PC-9 (cell line): ENCODE measurements at regions not wholly inside any gene's neighbourhood (a gene's known extent, or its start where the extent isn't known, plus 50 kb on each side); places are given as distances from the start of the nearest gene placed in this dataset.
A peak's percentile ranks its signal among the peaks of the same experiment; 100 is the strongest.

Source experiments
- BruUV-seq: library from RNA; stranded (reverse); fragments of 400-500 nt; replicated peaks from 2 replicates; lab custom pipeline; 2021; lab: Mats Ljungman, UMichigan
- CTCF ChIA-PET: fragments of 300-600 bp; sonication (Branson Sonifier 250); formaldehyde crosslinking; loops from one replicate; lab custom pipeline; 2022; ENCODE audit warnings: antibody characterized with exemption; lab: Charles Lee
- POLR2A ChIA-PET: fragments of 300-600 bp; sonication (Branson Sonifier 250); formaldehyde crosslinking; loops from one replicate; lab custom pipeline; 2022; ENCODE audit warnings: antibody characterized with exemption; ENCODE audit not compliant: unreplicated experiment; lab: Charles Lee
- DNase-seq, 2 experiments: peaks; one replicate each; pipeline versions ENCODE4 v3.0.0 to v3.0.0-alpha.2; 2015 to 2022; ENCODE audit warnings: mixed read lengths in 1 of 2
- H2AFZ ChIP-seq: fragments of 200-600 bp; sonication (generic); 2 replicates; pipeline ENCODE4 v1.8.1; 2017; ENCODE audit warnings: antibody characterized with exemption
- H3F3A ChIP-seq: fragments of 200-600 bp; sonication (generic); 2 replicates; pipeline ENCODE4 v1.8.1; 2017; ENCODE audit warnings: antibody characterized with exemption, mild to moderate bottlenecking, low read depth; ENCODE audit not compliant: insufficient read depth
- H3K27ac ChIP-seq: fragments of 200-600 bp; sonication (generic); 2 replicates; pipeline ENCODE4 v1.6.1; 2016; ENCODE audit warnings: mixed run types
- H3K27me3 ChIP-seq: fragments of 200-600 bp; sonication (generic); 2 replicates; pipeline ENCODE4 v1.6.1; 2016; ENCODE audit warnings: low read depth, mixed run types; ENCODE audit not compliant: insufficient read depth
- H3K36me3 ChIP-seq: fragments of 200-600 bp; sonication (generic); 2 replicates; pipeline ENCODE4 v1.6.1; 2016; ENCODE audit warnings: low read depth, mixed run types
- H3K4me1 ChIP-seq: fragments of 200-600 bp; sonication (generic); replicated peaks from 2 replicates; pipeline ENCODE4 v1.6.1; 2016; ENCODE audit warnings: mixed run types; ENCODE audit not compliant: insufficient read depth
- H3K4me2 ChIP-seq: fragments of 200-600 bp; sonication (generic); 2 replicates; pipeline ENCODE4 v1.6.1; 2017; ENCODE audit warnings: mixed run types
- H3K4me3 ChIP-seq: fragments of 200-600 bp; sonication (generic); 2 replicates; pipeline ENCODE4 v1.6.1; 2016; ENCODE audit warnings: mixed run types
- H3K79me2 ChIP-seq: fragments of 200-600 bp; sonication (generic); 2 replicates; pipeline ENCODE4 v1.6.1; 2017; ENCODE audit warnings: low read depth, mixed run types
- H3K9me2 ChIP-seq: fragments of 200-600 bp; sonication (generic); 2 replicates; pipeline ENCODE4 v1.8.1; 2017; ENCODE audit warnings: mild to moderate bottlenecking; ENCODE audit not compliant: insufficient read depth
- H3K9me3 ChIP-seq: fragments of 200-600 bp; sonication (generic); 2 replicates; pipeline ENCODE4 v1.8.1; 2016; ENCODE audit warnings: low read depth; ENCODE audit not compliant: insufficient read depth
- H4K20me1 ChIP-seq: fragments of 200-600 bp; sonication (generic); 2 replicates; pipeline ENCODE4 v1.8.1; 2017; ENCODE audit not compliant: insufficient read depth
- EZH2 ChIP-seq: fragments of 200-600 bp; sonication (generic); IDR thresholded peaks from 2 replicates; pipeline ENCODE4 v1.8.0; 2017; ENCODE audit warnings: antibody characterized with exemption, low read depth
- intact Hi-C: fragments of 100-400 bp; cut with micrococcal nuclease; formaldehyde crosslinking; loops from one replicate; pipeline ENCODE4 v1.10.0; 2022; ENCODE audit not compliant: unreplicated experiment
- TF ChIP-seq, protein P1 (sequence below): fragments of 200-600 bp; sonication (generic); conservative IDR thresholded peaks from 2 replicates; pipeline ENCODE4 v1.6.1; 2017; ENCODE audit warnings: mixed run types, antibody characterized with exemption, mild to moderate bottlenecking, moderate library complexity

DNA sequence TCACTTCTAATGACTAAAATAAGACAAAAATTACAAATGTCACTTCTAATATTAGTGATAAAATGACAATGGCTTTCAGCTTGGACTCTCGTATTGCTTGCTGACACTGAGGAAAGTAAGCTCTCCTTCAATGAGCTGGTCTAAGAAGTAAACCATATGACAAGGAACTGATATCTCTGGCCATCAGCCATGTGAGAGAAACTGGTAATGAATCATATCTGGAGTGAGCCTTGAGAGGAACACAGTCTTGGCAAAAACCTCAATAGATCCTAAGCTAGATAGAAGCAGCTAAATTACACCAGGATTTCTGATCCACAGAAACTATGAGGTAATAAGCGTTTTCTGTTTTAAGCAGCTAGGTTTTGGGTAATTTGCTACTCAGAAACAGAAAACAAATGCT lies 1575.1 kb downstream of the OTOL1 start:
- BruUV-seq = no TSS peak
- Histone ChIP-seq H3K4me1 (no peaks in the 10 kb centered on the region), H2AFZ (no peak overlapping the region), H3K4me2 (no peak overlapping the region), H3F3A (no peaks in the 10 kb centered on the region), H4K20me1 (no peaks in the 10 kb centered on the region), H3K36me3 (no peaks in the 10 kb centered on the region), H3K27ac (no peak overlapping the region), H3K79me2 (no peaks in the 10 kb centered on the region), H3K4me3 (no peak overlapping the region), H3K27me3 (no peaks in the 10 kb centered on the region), H3K9me3 (no peaks in the 10 kb centered on the region), H3K9me2 (0 out of 2 replicates have a peak, but pooled peaks cover 3% of the 10 kb centered on the region)
- DNase-seq = peak in 1 of 2 experiments; percentile 22
- ChIA-PET CTCF (no interaction called here), POLR2A (interaction anchor here (0.5 kb wide), 1 partner anchor 799 kb away, joined by 3 read pairs; no protein-coding TSS in a partner anchor)
- intact Hi-C loops = loop anchor here (10.0 kb wide), 1 partner anchor 63 kb away; no protein-coding TSS in a partner anchor
- TF ChIP-seq, protein P1, sequence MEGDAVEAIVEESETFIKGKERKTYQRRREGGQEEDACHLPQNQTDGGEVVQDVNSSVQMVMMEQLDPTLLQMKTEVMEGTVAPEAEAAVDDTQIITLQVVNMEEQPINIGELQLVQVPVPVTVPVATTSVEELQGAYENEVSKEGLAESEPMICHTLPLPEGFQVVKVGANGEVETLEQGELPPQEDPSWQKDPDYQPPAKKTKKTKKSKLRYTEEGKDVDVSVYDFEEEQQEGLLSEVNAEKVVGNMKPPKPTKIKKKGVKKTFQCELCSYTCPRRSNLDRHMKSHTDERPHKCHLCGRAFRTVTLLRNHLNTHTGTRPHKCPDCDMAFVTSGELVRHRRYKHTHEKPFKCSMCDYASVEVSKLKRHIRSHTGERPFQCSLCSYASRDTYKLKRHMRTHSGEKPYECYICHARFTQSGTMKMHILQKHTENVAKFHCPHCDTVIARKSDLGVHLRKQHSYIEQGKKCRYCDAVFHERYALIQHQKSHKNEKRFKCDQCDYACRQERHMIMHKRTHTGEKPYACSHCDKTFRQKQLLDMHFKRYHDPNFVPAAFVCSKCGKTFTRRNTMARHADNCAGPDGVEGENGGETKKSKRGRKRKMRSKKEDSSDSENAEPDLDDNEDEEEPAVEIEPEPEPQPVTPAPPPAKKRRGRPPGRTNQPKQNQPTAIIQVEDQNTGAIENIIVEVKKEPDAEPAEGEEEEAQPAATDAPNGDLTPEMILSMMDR = no peak
- no peak for TF ChIP-seq EZH2
